ENCODE measurements at regions not wholly inside any gene's neighbourhood (a gene's known extent, or its start where the extent isn't known, plus 50 kb on each side); places are given as distances from the start of the nearest gene placed in this dataset.

DNA sequence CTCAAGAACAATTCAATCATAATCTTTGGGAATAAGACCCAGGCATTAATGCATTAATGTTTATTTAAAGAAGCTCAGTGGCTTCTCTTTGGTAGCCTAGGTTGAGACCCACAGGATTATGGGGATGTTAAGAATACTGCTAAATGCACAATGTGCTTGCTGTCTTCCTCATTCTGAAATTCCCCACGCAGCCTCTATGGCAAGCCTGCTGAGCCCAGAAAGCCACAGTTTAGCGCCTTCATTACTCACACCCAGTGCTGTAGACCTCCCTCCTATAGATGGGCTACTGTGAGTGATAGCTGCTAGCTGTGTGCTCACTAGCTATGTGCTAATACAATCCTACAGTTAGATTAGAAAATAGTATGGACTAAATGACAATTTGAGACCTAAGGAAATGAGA, 90.6 kb downstream of the TNFSF13B start:
- Histone ChIP-seq H3K4me1 (no peaks in the 10 kb centered on the region), H3K4me3 (no peak overlapping the region), H3K27me3 (no peaks in the 10 kb centered on the region), H3K36me3 (no peaks in the 10 kb centered on the region), H3K9me3 (no peaks in the 10 kb centered on the region), H3K27ac (no peak overlapping the region)
- no peak for DNase-seq (ENCODE audit: low spot score in 2 of 2)
- TF ChIP-seq, protein P1, sequence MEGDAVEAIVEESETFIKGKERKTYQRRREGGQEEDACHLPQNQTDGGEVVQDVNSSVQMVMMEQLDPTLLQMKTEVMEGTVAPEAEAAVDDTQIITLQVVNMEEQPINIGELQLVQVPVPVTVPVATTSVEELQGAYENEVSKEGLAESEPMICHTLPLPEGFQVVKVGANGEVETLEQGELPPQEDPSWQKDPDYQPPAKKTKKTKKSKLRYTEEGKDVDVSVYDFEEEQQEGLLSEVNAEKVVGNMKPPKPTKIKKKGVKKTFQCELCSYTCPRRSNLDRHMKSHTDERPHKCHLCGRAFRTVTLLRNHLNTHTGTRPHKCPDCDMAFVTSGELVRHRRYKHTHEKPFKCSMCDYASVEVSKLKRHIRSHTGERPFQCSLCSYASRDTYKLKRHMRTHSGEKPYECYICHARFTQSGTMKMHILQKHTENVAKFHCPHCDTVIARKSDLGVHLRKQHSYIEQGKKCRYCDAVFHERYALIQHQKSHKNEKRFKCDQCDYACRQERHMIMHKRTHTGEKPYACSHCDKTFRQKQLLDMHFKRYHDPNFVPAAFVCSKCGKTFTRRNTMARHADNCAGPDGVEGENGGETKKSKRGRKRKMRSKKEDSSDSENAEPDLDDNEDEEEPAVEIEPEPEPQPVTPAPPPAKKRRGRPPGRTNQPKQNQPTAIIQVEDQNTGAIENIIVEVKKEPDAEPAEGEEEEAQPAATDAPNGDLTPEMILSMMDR (IDR thresholded peaks at IDR 0.05): no peak
- intact Hi-C loops (cut with DNase I): no loop called here

DNA sequence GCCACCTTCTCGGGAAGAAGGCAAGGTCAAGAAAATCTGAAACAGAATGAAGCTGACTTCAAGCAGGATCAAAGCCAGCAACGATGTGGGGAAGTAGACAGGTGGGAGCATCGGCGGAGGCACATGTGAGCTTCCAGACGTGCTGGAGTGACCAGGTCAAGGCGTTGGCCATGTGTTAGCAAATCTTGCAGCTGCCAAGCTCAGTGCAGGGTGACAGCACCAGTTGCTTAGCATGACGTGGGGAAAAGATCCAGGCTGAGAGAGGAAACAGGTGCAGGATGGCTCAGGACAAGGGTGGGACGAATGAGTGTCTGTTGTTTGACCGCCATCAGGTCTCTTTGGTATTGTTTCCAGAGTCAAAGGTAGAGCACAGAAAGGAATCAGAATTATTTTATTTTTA, 92.3 kb downstream of the TNFSF13B start:
- no peak overlapping the region for H3K27ac ChIP-seq
- intact Hi-C loops (cut with DNase I): no loop called here
- H3K36me3 ChIP-seq: no peaks in the 10 kb centered on the region
- no peaks in the 10 kb centered on the region for H3K27me3 ChIP-seq
- no peaks in the 10 kb centered on the region for H3K4me1 ChIP-seq
- DNase-seq (ENCODE audit: low spot score in 2 of 2): no peak
- H3K9me3 ChIP-seq: no peaks in the 10 kb centered on the region
- TF ChIP-seq, protein P1 (IDR thresholded peaks at IDR 0.05): no peak
- H3K4me3 ChIP-seq: no peak overlapping the region

DNA sequence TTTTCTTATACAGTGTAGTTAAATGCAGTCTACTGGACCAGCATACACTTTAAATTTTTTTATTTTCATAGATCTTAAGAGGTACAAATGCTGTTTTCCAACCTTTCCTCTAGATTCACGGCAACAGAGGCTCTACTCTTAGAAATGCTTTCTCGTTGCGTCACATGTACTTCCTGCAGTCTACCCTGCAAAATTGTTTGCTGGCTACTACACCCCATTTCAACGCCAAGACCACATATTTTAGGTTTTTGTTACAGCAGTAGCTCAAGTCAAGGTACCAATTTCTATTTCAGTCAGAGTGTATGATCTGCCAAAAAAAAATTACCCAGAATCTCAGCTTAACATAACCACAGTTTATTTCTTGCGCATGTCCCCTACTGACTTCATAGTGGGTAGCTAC, 94.1 kb downstream of the TNFSF13B start:
- TF ChIP-seq, protein P1 (IDR thresholded peaks at IDR 0.05): no peak
- no peak overlapping the region for H3K4me3 ChIP-seq
- no peak overlapping the region for H3K27ac ChIP-seq
- no peaks in the 10 kb centered on the region for H3K9me3 ChIP-seq
- H3K36me3 ChIP-seq: no peaks in the 10 kb centered on the region
- intact Hi-C loops (cut with DNase I): no loop called here
- H3K4me1 ChIP-seq: no peaks in the 10 kb centered on the region
- no peak for DNase-seq (ENCODE audit: low spot score in 2 of 2)
- H3K27me3 ChIP-seq: no peaks in the 10 kb centered on the region

DNA sequence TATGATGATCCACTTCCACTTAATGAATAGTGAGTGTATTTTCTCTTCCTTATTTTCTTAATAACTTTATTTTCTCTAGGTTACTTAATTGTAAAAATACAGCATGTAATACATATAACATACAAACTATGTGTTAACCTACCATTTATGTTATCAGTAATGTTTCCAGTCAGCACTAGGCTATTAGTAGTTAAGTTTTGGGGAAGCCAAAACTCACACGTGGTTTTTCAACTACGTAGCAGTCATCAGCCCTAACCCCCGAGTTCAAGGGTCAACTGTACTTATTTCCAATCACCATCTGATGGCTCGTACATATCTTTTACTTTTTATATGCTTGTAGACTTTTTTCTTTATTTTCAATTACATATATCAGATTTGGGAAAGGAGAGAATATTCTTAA, 95.7 kb downstream of the TNFSF13B start:
- Histone ChIP-seq H3K9me3 (no peaks in the 10 kb centered on the region), H3K4me1 (no peaks in the 10 kb centered on the region), H3K27ac (no peak overlapping the region), H3K4me3 (no peak overlapping the region), H3K36me3 (no peaks in the 10 kb centered on the region), H3K27me3 (no peaks in the 10 kb centered on the region)
- no peak for DNase-seq (ENCODE audit: low spot score in 2 of 2)
- TF ChIP-seq, protein P1 (IDR thresholded peaks at IDR 0.05): no peak
- intact Hi-C loops (cut with DNase I): no loop called here

DNA sequence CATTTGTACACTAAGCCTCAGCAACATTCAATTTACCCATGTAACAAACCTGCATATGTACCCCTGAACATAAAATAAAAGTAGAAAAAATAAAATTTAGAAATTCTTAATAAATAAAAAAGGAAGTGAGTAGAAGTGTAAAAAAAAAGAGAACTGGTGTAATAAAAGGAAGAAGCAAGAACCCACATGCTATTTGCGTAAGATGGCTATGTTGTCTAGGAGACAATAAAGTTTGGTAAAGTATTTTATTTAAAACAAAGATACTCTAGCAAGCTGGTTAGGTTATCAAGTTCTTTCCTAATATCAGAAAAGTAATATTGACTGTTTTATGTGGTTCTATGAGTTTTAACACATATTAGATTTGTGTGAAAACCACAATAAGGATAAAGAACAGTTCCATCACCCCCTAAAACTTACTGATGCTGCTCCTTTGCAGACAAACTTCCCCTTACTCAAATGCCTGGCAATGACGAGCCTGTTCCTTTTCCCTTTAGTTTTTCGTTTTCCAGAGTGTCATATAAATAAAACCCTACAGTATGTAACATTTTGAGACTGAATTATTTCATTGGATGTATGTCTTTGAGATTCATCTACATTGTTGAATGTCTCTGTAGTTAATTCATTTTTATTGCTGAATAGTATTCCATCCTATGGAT, 98.9 kb downstream of the TNFSF13B start:
- Histone ChIP-seq H3K27me3 (no peaks in the 10 kb centered on the region), H3K9me3 (no peaks in the 10 kb centered on the region), H3K4me1 (no peaks in the 10 kb centered on the region), H3K4me3 (no peak overlapping the region), H3K27ac (no peak overlapping the region), H3K36me3 (no peaks in the 10 kb centered on the region)
- intact Hi-C loops (cut with DNase I): no loop called here
- TF ChIP-seq, protein P1 (IDR thresholded peaks at IDR 0.05): no peak
- no peak for DNase-seq (ENCODE audit: low spot score in 2 of 2)

DNA sequence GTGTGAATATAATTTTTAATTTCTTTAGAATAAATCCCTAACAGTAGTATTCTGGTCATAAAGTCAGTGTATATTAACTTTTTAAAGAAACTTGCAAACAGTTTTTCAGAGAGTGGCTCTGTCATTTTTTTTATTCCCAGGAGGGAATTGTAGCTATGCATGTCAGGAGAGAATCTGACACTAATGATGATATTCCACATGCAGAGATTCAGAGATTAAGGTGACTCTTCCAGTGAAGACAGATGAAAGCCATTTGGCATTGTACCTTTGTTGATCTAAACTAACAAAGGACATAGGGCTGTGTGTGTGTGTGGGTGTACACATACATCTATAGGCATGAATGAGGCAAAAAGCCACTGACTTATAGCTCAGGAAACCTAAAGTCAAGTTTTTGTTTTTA, 99.9 kb downstream of the TNFSF13B start:
- TF ChIP-seq, protein P1 (IDR thresholded peaks at IDR 0.05): no peak
- DNase-seq (ENCODE audit: low spot score in 2 of 2): no peak
- H3K27ac ChIP-seq: no peak overlapping the region
- no peak overlapping the region for H3K4me3 ChIP-seq
- H3K9me3 ChIP-seq: no peaks in the 10 kb centered on the region
- H3K27me3 ChIP-seq: no peaks in the 10 kb centered on the region
- intact Hi-C loops (cut with DNase I): no loop called here
- no peaks in the 10 kb centered on the region for H3K4me1 ChIP-seq
- no peaks in the 10 kb centered on the region for H3K36me3 ChIP-seq
